Left kidney (tissue), 1 donor: ENCODE measurements at regions not wholly inside any gene's neighbourhood (a gene's known extent, or its start where the extent isn't known, plus 50 kb on each side); places are given as distances from the start of the nearest gene placed in this dataset.
"Not testable (repeated sequence)": the region's sequence is repeated elsewhere in the genome, so short reads cannot be mapped to it uniquely, and the experiment has no call there.

Source experiments
- DNase-seq: peaks from one replicate; pipeline ENCODE4 v3.0.0-alpha.2; 2013

GRCh38 chr20:12113468-12114371 lies 196.0 kb downstream of the BTBD3 start:
- DNase-seq, result no peak

GRCh38 chr20:12129114-12129513 lies 211.4 kb downstream of the BTBD3 start:
- DNase-seq, result not testable (repeated sequence)

- DNase-seq, result not testable (repeated sequence)
Measured at GRCh38 chr20:12129532-12129931, 211.8 kb downstream of the BTBD3 start.

GRCh38 chr20:12130781-12131180 lies 213.1 kb downstream of the BTBD3 start:
- DNase-seq, result no peak

GRCh38 chr20:12133553-12133952 lies 215.9 kb downstream of the BTBD3 start:
- DNase-seq, result no peak

GRCh38 chr20:12145951-12146350 lies 228.3 kb downstream of the BTBD3 start:
- DNase-seq, result not testable (repeated sequence)

GRCh38 chr20:12152996-12153395 lies 235.3 kb downstream of the BTBD3 start:
- DNase-seq, result no peak

GRCh38 chr20:12153628-12154027 lies 235.9 kb downstream of the BTBD3 start:
- no peak for DNase-seq

- no peak for DNase-seq
Measured at GRCh38 chr20:12156252-12156651, 238.6 kb downstream of the BTBD3 start.

GRCh38 chr20:12159261-12159660 lies 241.6 kb downstream of the BTBD3 start:
- no peak for DNase-seq

- no peak for DNase-seq
Measured at GRCh38 chr20:12161734-12162133, 244.0 kb downstream of the BTBD3 start.

- no peak for DNase-seq
Measured at GRCh38 chr20:12166053-12166717, 248.5 kb downstream of the BTBD3 start.

- no peak for DNase-seq
Measured at GRCh38 chr20:12170406-12170805, 252.7 kb downstream of the BTBD3 start.

GRCh38 chr20:12171923-12172524 lies 254.3 kb downstream of the BTBD3 start:
- DNase-seq, result no peak

GRCh38 chr20:12173347-12174012 lies 255.8 kb downstream of the BTBD3 start:
- no peak for DNase-seq

- DNase-seq, result no peak
Measured at GRCh38 chr20:12175538-12175937, 257.8 kb downstream of the BTBD3 start.

- DNase-seq, result no peak
Measured at GRCh38 chr20:12177657-12178293, 260.1 kb downstream of the BTBD3 start.

GRCh38 chr20:12179692-12180091 lies 262.0 kb downstream of the BTBD3 start:
- DNase-seq, result no peak

- no peak for DNase-seq
Measured at GRCh38 chr20:12180107-12180661, 262.5 kb downstream of the BTBD3 start.

- DNase-seq, result no peak
Measured at GRCh38 chr20:12198281-12198680, 280.6 kb downstream of the BTBD3 start.

- DNase-seq, result no peak
Measured at GRCh38 chr20:12199703-12200102, 282.0 kb downstream of the BTBD3 start.
